ENCODE measurements at regions not wholly inside any gene's neighbourhood (a gene's known extent, or its start where the extent isn't known, plus 50 kb on each side); places are given as distances from the start of the nearest gene placed in this dataset.

GRCh38 chr18:24719791-24720190, 259.4 kb downstream of the HRH4 start:
- TF ChIP-seq CTCF (conservative IDR thresholded peaks at IDR 0.05; ENCODE audit: low read length) (no peak), EZH2phosphoT487 (IDR thresholded peaks at IDR 0.05; ENCODE audit: borderline replicate concordance, low read depth, low read length) (no peak)

All from OCI-LY7 (cell line).